COLO668 (cell line): ENCODE measurements at regions not wholly inside any gene's neighbourhood (a gene's known extent, or its start where the extent isn't known, plus 50 kb on each side); places are given as distances from the start of the nearest gene placed in this dataset.
"Not testable (repeated sequence)": the region's sequence is repeated elsewhere in the genome, so short reads cannot be mapped to it uniquely, and the experiment has no call there.

ENCODE experiments used
- DNase-seq: peaks from one replicate; lab custom pipeline; 2025; ENCODE audit not compliant: unreplicated experiment; lab: John Stamatoyannopoulos, UW

GRCh38 chr10:108620821-108621534 is 1302.3 kb downstream of the XPNPEP1 start:
- no peak for DNase-seq

- no peak for DNase-seq
Observed at GRCh38 chr10:108616559-108617285, 1306.6 kb downstream of the XPNPEP1 start.

GRCh38 chr10:108615576-108616320 is 1307.6 kb downstream of the XPNPEP1 start:
- DNase-seq = no peak

- no peak for DNase-seq
Observed at GRCh38 chr10:108612485-108612884, 1310.8 kb downstream of the XPNPEP1 start.

- no peak for DNase-seq
Observed at GRCh38 chr10:108608860-108609259, 1314.5 kb downstream of the XPNPEP1 start.

GRCh38 chr10:108601851-108602250 is 1321.5 kb downstream of the XPNPEP1 start:
- DNase-seq = no peak

GRCh38 chr10:108600511-108600910 is 1322.8 kb downstream of the XPNPEP1 start:
- not testable (repeated sequence) for DNase-seq

GRCh38 chr10:108599317-108599716 is 1324.0 kb downstream of the XPNPEP1 start:
- DNase-seq = not testable (repeated sequence)

GRCh38 chr10:108598831-108599230 is 1324.5 kb downstream of the XPNPEP1 start:
- no peak for DNase-seq

GRCh38 chr10:108598320-108598695 is 1325.0 kb downstream of the XPNPEP1 start:
- DNase-seq = no peak

GRCh38 chr10:108597657-108598319 is 1325.5 kb downstream of the XPNPEP1 start:
- DNase-seq = no peak

- DNase-seq = no peak
Observed at GRCh38 chr10:108597031-108597430, 1326.3 kb downstream of the XPNPEP1 start.

- DNase-seq = no peak
Observed at GRCh38 chr10:108592956-108593355, 1330.4 kb downstream of the XPNPEP1 start.

- DNase-seq = no peak
Observed at GRCh38 chr10:108591417-108591816, 1331.9 kb downstream of the XPNPEP1 start.

GRCh38 chr10:108586424-108586823 is 1336.9 kb downstream of the XPNPEP1 start:
- no peak for DNase-seq

- no peak for DNase-seq
Observed at GRCh38 chr10:108583877-108584276, 1339.4 kb downstream of the XPNPEP1 start.

GRCh38 chr10:108582888-108583287 is 1340.4 kb downstream of the XPNPEP1 start:
- no peak for DNase-seq

GRCh38 chr10:108582387-108582786 is 1340.9 kb downstream of the XPNPEP1 start:
- DNase-seq = no peak

GRCh38 chr10:108578258-108578657 is 1345.1 kb downstream of the XPNPEP1 start:
- no peak for DNase-seq

- DNase-seq = no peak
Observed at GRCh38 chr10:108574233-108574632, 1349.1 kb downstream of the XPNPEP1 start.

- no peak for DNase-seq
Observed at GRCh38 chr10:108568824-108569223, 1354.5 kb downstream of the XPNPEP1 start.
